CD4-positive, alpha-beta T cell treated with Interferon alpha-2 for 1 hour (primary cell): ENCODE measurements at regions not wholly inside any gene's neighbourhood (a gene's known extent, or its start where the extent isn't known, plus 50 kb on each side); places are given as distances from the start of the nearest gene placed in this dataset.
"Not testable (repeated sequence)": the region's sequence is repeated elsewhere in the genome, so short reads cannot be mapped to it uniquely, and the experiment has no call there.

ENCODE experiments used
- DNase-seq, 2 donors: peaks; one replicate each; pipeline ENCODE4 v3.0.0-alpha.2; 2020 to 2022

- no peak for DNase-seq
Measured at GRCh38 chr12:129959889-129960288, 56.1 kb upstream of the TMEM132D start.

DNA sequence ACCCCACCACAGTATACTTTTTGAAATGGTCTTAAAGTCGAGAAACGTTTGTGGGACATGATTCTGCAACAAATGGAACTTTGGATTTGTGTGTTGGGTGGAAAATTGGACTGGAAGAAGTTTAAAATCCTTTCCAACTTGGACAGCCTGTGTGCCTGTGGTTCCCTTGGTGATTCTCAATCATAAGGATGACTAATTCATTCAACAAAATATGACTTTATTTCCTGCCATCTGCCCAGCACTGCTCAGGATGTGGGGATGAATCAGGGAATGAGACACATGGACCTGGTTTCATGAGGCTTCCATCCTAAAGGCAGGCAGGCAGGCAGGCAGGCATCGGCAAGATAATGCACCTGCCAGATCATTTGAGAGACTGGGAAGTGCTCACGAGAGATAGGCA lies 57.3 kb upstream of the TMEM132D start:
- DNase-seq, result no peak

GRCh38 chr12:129961856-129962255 lies 58.0 kb upstream of the TMEM132D start:
- no peak for DNase-seq

GRCh38 chr12:129964300-129964699 lies 60.5 kb upstream of the TMEM132D start:
- no peak for DNase-seq

GRCh38 chr12:129964826-129965457 lies 61.1 kb upstream of the TMEM132D start:
- DNase-seq, result no peak

- DNase-seq, result no peak
Measured at GRCh38 chr12:129966146-129966995, 62.5 kb upstream of the TMEM132D start.

GRCh38 chr12:129971721-129972120 lies 67.9 kb upstream of the TMEM132D start:
- no peak for DNase-seq

GRCh38 chr12:129973236-129973961 lies 69.6 kb upstream of the TMEM132D start:
- no peak for DNase-seq

DNA sequence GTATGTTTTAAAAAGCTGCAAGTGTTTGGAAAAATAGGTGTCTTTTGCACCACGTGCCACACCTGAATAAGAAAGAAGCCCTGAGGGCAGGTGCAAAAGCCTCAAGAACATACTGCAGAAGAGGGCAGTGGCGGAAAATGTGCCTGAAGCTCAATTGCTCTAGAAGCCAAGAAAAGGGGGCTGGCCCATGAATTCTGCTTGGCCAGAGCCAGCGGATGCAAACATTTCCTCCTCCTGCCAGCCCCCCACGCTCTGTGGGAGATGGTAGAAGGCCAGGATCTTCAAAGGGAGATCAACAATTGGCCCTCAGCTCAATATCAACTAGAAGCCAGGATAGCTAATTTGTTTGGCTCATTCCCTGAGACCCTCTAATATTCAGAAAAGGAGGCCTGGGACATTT lies 80.3 kb upstream of the TMEM132D start:
- no peak for DNase-seq

- DNase-seq, result no peak
Measured at GRCh38 chr12:129987841-129988240, 84.0 kb upstream of the TMEM132D start.

DNA sequence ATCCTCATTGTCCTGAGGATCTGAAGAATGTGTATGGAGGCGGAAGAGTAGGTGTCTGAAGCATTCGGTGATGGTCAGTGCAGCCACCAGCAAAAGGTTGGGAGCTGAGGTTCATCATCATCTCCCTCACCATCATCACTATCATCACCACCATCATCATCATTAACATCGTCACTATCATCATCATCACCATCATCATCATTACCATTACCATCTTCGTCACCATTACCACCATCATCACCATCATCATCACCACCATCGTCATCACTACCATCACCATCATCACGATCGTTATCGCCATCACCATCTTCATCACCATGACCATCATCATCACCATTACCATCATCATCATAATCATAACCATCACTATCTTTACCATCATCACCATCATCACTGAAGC lies 90.8 kb upstream of the TMEM132D start:
- DNase-seq, result no peak

DNA sequence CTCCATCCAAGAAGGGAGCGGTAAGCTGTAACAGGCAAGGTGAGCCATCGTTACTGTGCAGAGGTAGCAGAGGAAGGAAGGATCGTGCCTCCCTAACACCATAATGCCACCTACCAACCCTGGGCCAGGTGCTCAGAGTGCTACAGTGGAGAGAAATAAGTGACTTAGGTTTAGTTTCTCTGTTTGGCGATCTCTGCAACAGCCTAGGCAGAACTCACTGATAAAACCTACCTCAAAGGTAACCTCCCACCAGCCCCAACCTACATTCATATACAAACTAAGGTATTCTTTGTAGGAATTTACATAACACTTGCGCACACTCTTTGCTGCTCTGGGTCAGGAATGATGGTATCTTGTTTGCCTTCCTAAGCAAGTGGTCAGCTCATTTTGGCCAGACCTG lies 93.4 kb upstream of the TMEM132D start:
- DNase-seq, result no peak

DNA sequence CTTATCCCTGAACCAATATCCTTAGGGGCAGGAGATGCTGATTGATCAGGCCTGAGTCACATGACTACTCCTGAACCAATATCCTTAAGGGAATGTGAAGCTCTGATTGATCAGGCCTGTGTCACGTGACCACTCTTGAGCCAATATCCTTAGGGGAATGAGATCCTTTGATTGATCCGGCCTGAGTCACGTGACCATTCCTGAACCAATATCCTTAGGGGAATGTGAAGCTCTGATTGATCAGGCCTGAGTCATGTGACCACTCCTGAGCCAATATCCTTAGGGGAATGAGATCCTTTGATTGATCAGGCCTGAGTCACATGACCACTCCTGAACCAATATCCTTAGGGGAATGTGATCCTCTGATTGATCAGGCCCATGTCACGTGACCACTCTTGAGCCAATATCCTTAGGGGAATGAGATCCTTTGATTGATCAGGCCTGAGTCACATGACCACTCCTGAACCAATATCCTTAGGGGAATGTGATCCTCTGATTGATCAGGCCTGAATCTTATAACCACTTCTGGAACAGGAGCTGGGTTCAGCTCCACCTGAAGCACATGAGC lies 100.6 kb upstream of the TMEM132D start:
- not testable (repeated sequence) for DNase-seq

- DNase-seq, result no peak
Measured at GRCh38 chr12:130007771-130008170, 103.9 kb upstream of the TMEM132D start.

DNA sequence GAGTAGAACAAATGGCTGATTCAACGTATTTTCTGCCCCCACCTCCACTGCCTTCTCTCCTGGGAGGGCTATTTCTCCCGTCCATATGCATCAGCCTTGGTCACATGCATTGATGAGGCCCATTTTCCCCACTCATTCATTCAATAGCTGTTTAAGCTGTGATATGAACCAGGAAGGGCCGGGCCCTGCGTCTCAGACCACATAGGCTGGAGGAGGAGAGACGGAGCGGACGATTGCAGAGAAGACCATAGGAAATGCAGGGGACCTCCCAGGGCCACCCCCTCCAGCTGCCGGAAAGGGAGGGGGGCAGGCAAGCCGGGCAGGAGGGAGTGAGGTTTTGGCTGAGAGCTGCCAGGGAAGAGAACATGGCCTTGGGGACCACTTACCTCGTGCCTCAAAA lies 104.4 kb upstream of the TMEM132D start:
- DNase-seq, result no peak

- DNase-seq, result no peak
Measured at GRCh38 chr12:130009961-130010360, 106.1 kb upstream of the TMEM132D start.

- DNase-seq, result no peak
Measured at GRCh38 chr12:130011611-130012385, 108.0 kb upstream of the TMEM132D start.

GRCh38 chr12:130013771-130014484 lies 110.1 kb upstream of the TMEM132D start:
- DNase-seq, result no peak

- DNase-seq, result no peak
Measured at GRCh38 chr12:130014485-130014807, 110.6 kb upstream of the TMEM132D start.

DNA sequence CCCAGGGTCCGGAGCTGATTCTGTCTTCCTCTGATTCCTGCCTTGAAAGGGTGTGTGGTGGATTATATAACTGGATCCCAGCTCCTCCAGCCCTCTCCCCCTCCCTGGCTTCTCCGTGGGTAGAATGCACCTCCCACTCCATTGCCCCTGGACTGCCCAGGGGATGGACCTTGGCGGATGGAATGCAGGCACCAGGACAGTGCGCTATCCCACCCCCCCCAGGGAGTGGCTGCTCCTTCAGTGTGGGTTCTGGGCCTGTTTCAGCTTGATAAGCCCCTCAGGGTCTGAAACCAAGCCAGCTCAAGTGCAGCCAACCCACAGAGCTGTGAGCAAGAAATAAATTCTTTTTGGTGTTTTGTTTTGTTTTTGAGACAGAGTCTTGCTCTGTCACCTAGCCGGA lies 112.4 kb upstream of the TMEM132D start:
- no peak for DNase-seq

GRCh38 chr12:130016986-130017385 lies 113.2 kb upstream of the TMEM132D start:
- DNase-seq, result no peak
